ENCODE measurements at regions not wholly inside any gene's neighbourhood (a gene's known extent, or its start where the extent isn't known, plus 50 kb on each side); places are given as distances from the start of the nearest gene placed in this dataset.
"Not testable (repeated sequence)": the region's sequence is repeated elsewhere in the genome, so short reads cannot be mapped to it uniquely, and the experiment has no call there.

GRCh38 chr1:121117622-121118479 is 66.3 kb downstream of the FAM72B start:
- H3K36me3 ChIP-seq (ENCODE audit: insufficient read depth, low read length); H3K27me3 ChIP-seq (ENCODE audit: insufficient read depth, low read length); H3K27ac ChIP-seq (ENCODE audit: low read depth, low read length, poor library complexity, severe bottlenecking); H4K20me1 ChIP-seq (ENCODE audit: insufficient read depth, low read length); H3F3A ChIP-seq (ENCODE audit: insufficient read depth, low read length); H3K4me2 ChIP-seq (ENCODE audit: low read length); H2AFZ ChIP-seq (ENCODE audit: low read length); H3K4me1 ChIP-seq (ENCODE audit: insufficient read depth, low read length, severe bottlenecking); H3K9ac ChIP-seq (ENCODE audit: low read length); H3K9me2 ChIP-seq (ENCODE audit: low read depth, low read length); H3K79me2 ChIP-seq (ENCODE audit: insufficient read depth, low read length); H3K4me3 ChIP-seq (ENCODE audit: low read depth, low read length, poor library complexity, severe bottlenecking); H3K9me3 ChIP-seq (ENCODE audit: low read length): not testable (repeated sequence)
